Uterus (tissue), 2 donors: ENCODE measurements at regions not wholly inside any gene's neighbourhood (a gene's known extent, or its start where the extent isn't known, plus 50 kb on each side); places are given as distances from the start of the nearest gene placed in this dataset.

ENCODE experiments used
- CTCF ChIP-seq, 4 experiments: fragments of 200-600 bp in 2 of 4; fragments of 450-650 bp in 2 of 4; sonication (generic) in 2 of 4; IDR thresholded peaks; one replicate each; pipeline ENCODE4 v1.5.1; 2016 to 2019; ENCODE audit warnings: antibody characterized with exemption in 4 of 4, mild to moderate bottlenecking in 2 of 4, moderate library complexity in 1 of 4
- POLR2A ChIP-seq, 2 donors: fragments of 450-650 bp; IDR thresholded peaks; one replicate each; pipeline ENCODE4 v1.6.1; 2016; ENCODE audit warnings: antibody characterized with exemption in 2 of 2, mild to moderate bottlenecking in 1 of 2, moderate library complexity in 1 of 2

DNA sequence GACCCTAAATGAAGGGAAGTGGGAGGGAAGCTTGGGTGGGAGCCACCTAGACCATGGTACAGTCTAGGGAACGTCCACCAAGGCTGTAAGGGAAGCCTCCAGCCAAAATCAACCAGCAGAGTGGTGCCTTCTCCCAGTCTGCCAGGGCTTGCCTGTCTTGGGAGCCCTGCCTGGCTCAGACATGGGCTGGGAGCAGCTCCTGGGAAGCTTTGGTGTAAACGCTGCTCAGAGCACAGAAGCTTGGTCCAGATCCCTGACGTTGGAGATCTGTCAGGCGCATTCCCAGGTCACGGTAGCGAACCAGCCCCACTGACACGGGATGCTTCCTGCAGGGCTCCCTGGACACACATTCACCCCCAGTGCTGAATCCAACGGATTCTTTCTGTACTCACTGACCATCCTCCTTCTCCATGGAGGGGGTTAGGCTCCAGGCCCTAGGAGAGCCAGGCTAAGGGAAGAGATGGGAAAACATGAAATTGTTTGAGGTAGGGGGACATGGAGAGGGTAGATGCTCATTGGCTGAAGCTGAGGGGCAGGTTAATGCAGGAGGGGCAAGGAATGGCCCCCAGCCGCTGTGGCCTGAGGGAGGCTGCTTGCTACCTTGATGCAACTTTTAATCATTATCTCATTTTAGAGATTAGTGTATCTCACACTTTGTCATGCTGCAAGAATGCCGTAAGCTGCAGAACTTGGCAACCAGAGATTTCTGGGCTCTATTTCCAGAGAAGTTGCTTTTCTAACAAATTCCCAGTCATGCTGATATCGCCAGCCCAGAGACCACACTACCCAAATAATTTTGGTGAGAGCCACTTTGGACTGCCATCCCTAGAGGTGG, 195.8 kb downstream of the UQCRFS1 start:
- TF ChIP-seq CTCF (IDR thresholded peaks at IDR 0.05) (no peak), POLR2A (IDR thresholded peaks at IDR 0.05) (no peak)
